ENCODE measurements at regions not wholly inside any gene's neighbourhood (a gene's known extent, or its start where the extent isn't known, plus 50 kb on each side); places are given as distances from the start of the nearest gene placed in this dataset.

DNA sequence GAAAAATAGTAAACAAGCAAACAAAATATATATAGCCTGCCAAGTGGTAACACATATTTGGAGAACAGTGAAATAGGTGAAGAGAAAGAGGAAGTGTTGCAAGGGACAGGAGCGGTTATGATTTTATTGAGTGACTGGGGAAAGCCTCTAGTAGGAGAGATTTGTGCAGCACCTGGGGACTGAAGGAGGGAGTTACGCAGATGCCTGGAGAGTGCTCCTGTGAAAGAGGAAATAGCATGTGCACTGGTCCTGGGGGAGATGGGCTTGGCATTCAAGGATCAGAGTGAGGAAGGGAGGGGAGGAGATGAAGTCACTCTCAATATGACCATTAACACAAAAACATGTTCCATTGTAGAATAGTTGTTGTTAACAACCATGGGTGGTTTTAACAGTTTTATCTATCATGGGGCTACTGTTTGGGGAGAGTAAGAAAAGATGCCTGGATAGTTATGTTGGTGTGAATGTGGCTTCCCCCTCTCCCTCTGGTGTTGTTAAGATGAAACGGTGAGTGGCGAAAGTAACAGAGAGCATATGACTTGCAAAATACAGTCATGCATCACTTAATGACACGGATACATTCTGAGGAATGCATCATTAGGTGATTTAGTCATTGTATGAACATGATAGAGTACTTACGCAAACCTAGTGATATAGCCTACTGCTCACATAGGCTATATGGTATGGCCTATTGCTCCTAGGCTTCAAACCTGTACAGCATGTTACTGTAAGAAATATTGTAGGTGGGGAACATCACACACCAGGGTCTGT, 251.7 kb upstream of the ARGLU1 start:
- DNase-seq = no peak

DNA sequence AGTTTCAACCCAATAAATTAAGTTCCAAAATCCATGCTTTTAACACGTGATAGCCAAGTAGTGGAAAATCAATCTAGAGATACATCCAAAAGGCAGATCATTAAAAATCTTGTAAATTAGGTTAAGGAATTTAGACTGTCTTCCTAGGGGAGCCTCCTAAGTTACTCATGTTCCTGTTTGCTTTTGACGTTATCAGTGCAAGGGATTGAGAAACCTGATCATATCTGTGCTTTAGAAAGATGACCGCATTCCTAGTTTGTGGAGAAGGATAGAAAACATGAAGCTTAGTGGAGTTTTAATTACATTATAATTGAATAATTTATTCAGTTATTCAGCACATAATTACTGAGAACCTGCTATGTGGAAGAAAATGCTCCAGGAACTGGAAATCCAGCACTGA, 251.0 kb upstream of the ARGLU1 start:
- DNase-seq = no peak

DNA sequence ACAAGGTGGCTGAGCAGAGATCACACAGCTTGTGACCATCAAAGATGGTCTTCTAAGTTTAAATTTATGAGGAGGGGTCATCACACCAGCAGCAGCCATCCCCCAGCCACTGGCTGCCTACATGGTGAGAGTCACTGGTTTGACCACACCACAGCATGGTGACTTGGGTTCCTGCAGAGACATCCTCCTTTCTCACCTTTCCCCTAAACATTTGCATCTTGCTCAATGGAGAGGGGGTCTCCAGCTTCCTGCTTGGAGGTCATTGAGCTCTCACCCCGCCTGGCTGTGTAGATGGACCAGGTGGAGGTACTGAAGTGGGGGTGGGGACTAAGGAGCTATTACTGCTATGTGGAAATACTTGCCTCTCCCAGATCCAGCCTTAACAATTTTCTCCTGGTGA, 247.6 kb upstream of the ARGLU1 start:
- no peak for DNase-seq

DNA sequence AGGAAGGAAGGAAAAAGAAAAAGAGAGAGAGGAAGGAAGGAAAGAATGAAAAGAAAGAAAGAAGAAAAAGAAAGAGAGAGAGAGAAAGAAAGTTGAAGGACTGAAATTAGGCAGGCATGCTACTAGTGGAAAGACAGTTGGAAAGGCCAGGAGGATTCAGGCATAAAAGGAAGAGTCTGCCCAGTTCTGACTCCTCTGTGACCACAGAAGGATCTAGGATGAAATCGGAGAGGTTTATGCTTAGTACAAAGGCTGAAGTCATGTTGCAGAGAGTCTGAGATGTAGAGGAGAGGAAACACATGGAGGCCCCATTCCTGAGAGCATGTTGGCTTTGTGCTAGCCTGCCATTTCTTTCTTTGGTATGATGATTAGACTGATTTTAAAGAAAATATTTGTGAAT, 246.5 kb upstream of the ARGLU1 start:
- no peak for DNase-seq

DNA sequence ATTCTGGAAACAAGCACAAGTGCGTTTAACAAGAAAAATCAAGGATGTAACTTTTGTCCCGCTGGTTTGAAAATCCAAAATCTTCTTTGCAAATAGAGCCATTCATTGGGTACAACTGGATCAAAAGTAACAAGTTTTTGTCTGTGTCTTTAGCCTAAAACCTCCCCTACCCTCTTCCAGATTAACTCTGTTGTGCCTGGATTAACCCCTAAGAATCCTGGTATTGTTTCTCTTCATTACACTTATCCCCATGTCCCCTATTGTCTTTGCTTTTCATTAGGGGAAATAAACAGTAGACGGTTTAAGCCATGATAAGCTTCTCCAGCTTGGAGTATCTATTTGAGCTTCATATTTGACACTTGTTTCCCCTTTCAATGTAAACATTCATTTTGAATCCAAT, 242.1 kb upstream of the ARGLU1 start:
- DNase-seq = no peak

DNA sequence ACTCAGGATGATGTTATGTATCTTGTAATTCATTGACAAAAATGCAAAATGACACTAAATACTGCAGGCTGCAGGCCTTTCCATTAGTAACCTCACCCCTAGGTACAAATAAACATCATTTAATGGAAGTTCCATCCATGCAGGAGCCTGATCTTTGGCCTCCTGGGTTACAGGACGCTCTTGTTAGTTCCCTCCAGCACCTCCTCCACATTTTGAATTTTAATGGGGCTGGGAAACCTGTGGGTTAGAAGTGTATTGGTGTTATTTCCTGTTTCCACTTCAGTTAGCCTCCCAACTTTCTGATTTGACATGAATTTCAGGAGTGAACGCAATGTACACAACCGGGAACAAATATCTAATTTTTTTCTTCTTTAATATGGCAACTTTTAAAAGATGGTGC, 237.1 kb upstream of the ARGLU1 start:
- DNase-seq = no peak

DNA sequence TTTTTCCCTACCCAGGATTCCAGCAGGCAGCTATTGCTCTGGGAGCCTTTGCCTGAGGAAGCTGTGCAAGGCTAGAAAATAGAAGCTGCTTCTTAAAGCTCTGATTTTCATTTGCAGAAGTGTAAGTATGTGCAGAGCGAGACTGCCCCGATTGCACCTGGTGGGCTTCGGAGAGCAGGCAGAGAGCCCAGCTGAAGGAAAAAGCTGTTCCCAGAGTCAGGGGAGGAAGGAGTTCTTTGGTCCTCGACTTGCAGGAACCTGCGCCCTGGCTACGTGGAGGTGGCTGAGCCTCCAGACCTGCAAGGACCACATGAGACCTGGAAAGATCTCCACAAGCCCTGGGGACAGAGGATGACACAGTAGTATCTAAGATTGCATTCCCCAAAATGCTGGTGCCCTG, 235.0 kb upstream of the ARGLU1 start:
- no peak for DNase-seq

DNA sequence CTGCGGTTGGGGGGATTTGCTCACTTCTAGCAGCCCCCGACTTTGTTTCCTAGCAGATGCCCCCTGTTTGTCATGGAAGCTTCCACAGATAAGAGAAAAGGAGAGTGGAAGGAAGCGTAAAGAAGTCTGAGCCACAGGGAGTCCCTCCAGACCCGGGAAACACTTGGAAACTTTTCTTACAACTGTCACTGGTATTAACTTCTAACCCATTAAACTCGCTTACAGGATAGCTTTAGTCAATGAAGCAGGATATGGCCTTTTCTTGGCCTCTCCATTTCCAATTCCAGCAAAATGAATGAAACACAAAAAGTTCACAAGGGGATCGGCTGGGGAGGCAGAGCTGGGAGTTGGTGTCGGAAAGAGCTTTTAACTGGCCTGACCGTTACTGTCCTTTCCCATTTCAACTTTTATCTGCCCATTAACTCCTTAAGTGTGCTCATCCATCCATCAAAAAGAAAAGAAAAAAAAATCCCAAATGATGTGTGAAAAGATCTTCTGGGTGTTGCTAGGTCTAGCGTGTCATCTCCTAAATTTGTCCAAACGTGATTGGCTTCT, 231.9 kb upstream of the ARGLU1 start:
- DNase-seq = no peak

DNA sequence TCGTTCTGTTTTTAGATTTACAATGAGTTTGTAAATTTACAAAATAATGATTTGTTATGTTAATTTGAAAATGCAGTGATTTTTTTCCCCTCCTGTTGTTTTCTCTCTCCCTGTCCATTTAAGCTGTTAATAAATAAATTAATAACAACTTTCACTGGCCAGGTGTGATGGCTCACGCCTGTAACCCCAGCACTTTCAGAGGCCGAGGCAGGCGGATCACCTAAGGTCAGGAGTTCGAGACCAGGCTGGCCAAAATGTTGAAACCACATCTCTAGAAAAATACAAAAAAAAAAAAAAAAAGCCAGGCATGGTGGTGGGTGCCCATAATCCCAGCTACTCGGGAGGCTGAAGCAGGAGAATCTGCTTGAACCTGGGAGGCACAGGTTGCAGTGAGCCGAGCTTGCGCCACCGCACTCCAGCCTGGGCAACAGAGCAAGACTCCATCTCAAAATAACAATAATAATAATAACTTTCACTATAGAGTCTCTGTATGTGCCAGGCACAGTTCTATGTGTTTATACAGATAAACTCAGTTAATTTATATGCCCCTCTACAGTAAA, 229.2 kb upstream of the ARGLU1 start:
- no peak for DNase-seq

DNA sequence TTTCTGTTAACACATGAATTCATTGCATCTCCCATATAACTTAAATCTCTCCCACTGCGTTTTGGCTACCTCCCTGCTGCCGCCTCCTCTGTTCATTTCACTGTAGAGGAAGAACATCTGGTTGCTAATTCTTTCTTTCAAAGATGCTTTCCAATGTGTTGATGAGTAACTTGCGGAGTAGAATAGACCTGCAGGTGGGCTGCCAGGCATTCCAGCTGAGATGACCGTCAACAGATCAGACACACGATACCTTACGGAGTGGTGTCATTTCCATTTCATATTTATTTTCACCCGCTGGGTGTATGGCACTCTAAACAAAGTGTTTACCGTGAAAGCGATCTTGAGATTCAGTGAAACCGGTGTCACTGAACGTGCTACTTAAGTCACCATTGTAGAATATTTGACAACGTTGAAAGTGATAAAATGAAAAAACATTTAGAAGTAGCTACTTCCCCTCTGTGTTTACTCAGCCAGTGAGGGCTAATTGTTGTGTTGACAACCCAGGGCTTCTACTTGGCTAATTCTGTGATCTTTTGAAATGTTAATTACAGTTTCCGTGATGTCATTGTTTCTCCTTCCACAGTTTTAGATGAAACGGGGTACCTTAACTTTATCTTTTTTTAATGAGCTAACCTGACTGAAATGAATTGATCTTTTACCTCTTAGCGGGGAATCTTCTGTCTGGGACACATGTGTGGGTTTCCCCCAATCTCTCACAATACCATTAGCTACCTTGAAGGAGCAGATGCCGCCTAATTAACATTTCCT, 228.5 kb upstream of the ARGLU1 start:
- DNase-seq = no peak

DNA sequence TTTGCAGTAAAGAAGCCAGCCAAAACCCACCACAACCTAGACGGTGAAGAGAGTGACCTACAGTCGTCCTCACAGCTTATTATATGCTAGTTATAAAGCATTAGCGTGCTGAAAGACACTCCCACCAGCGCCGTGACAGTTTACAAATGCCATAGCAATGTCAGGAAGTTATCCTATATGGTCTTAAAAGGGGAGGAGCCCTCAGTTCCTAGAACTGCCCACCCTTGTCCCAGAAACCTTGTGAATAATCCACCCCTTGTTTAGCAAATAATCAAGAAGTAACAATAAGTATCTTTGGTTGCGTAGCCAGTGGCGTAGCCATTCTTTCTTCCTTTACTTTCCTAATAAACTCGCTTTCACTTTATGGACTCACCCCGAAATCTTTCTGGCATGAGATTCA, 227.9 kb upstream of the ARGLU1 start:
- no peak for DNase-seq

DNA sequence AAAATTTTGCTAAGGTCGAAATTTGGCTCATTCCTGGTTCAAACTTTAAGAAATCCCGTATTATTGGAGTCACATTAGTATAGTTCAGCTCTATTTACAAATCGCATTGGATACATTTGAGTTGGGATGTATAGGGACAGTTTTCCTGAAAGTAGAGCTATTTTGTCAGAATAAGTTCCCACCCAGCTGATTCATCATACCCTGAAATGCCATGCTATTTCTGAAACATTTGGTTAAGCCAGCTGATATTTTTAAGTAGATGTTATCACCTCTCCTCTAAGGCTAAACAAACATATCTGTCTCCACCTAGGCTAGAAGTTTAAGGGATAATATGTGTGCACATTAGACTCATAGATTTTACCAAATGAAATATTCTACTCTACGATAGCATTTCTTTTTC, 226.2 kb upstream of the ARGLU1 start:
- no peak for DNase-seq

DNA sequence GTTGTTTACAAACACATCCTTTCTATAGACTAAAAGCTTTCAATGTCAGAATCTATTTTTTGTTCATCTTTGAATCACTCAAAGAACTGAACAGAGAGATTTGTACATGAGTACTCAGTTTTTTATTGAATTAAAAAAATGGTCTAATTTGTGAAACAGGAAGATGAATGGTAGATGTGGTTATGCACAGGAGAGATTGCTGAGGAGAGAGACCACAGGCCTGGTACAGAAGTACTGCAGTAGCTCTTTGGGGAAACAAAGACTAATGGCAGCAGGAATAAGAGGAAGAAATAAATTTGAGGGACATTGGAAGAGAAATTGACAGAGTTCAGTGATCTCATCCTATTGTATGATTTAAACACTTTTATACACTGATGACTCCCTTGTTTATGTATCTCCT, 222.0 kb upstream of the ARGLU1 start:
- DNase-seq = no peak

DNA sequence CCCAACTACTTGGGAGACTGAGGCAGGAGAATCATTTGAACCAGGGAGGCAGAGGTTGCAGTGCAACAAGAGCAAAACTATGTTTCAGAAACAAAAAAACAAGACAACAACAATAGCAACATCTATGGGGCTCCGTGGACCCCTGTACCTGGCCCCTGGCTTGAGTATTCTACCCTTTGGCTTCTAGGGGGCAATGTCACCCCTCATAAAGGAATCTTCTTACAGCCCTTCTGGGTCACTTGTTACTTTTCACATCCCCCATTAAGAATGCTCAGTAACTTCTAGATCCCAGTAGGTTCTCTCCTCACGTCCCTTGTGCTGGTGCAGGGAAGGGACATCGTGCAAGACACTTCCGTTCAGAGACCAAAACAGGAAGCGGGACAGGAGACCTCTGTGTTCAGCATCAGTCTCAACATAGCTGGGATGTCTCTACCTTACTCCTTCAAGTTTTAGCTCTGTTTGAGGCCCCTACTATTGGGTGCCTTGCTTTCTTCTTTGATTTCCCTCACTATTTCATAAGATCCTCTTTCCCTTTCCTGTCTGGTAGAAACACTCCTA, 218.1 kb upstream of the ARGLU1 start:
- DNase-seq = no peak

DNA sequence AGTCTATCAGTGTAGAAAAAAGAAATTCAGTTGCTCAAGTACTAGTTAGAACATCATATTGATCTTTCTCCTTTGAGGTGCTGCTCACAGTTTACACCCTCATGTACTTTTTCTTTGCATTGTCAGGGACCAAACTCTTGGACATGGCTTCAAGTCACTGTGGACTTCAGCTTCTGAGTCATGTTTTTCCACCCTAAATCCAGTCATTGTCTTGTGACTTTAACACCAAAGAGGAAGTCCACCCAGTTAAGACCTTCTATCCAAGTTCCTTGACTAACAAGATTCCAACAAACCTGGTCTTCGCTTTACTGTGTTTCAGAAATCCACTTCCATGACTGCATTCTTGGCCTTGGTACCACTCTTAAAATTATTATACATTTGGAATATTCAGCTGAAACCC, 206.7 kb upstream of the ARGLU1 start:
- no peak for DNase-seq

DNA sequence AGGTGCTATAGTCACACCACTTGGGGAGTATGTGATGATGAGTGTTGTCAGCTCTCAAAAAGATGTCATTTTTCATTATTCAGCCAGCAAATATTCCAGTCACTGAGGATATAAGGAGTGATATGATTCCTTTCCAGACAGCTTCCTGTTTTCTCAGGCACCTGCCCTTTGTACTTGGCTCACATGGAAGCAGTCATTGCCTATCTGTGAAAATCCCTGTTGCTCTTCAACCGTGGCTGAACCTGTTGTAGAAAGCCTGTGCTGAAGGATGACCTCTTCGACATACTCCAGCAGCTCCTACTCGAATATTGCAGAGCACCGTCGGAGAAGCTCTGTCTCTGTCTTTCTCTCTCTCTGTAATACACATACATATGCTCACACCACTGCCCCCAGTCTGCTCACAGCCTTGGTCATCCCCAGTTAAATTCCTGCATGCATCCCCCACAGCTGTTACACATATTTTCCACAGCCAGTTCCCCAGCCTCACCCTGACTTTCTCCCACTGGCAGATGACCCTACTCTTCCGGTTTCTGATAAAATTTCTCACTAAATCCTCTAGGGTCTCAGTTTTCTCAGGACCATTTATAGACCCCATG, 204.2 kb upstream of the ARGLU1 start:
- no peak for DNase-seq

DNA sequence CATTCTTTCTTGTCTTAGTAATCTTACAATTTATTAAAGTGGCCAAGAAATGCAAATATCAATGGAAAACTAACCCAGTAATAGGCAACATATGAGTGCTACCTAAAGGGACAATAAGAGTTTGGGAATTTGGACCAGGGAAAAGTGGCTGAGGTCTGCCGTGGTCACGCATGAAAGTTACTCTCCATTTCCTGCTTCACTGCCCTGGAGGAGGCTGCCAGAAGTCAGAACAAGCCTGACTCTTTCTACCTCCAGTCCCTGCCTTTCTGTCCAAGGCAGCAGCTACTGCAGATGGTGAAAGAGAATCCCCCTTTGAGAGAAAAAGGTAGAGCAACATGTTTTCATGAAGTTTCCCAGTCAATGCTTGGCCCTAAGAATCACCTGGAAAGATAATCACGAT, 201.1 kb upstream of the ARGLU1 start:
- DNase-seq = no peak

DNA sequence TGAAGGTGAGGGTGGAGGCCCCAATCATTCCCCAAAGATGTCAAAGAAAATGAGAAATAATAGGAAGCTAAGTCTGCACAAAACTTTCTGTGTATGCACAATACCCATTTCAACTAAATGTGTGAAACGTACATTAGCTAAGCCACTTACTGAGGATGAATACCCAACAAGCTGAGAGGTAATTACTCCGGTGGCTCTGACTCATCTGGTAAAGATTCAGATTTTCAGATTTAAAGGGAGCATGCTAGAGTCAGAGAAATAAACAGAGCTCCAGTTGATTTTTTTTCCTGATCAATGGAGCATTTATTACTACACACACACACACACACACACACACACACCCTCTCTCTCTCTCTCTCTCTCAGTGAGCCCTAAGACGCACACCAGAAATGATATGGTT, 194.8 kb upstream of the ARGLU1 start:
- no peak for DNase-seq

DNA sequence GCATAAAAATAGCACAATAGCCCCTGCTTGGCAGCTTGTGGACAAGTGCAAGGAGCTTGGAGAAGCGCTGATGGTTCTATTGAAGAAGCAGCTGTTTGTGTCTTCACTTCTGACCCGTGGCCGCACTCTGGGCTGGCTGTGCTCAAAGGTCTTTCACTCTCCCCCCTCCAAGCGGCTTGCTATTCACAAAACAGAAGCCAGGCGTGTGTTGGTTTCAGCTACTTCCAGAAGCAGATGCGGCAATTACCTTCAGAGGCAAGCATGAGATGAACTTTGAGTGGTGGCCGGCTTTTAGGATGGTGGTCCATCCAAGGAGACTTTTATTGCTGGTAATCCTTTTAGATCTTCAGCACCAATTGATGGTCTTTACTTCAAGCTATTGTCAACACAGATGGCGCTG, 188.5 kb upstream of the ARGLU1 start:
- no peak for DNase-seq

DNA sequence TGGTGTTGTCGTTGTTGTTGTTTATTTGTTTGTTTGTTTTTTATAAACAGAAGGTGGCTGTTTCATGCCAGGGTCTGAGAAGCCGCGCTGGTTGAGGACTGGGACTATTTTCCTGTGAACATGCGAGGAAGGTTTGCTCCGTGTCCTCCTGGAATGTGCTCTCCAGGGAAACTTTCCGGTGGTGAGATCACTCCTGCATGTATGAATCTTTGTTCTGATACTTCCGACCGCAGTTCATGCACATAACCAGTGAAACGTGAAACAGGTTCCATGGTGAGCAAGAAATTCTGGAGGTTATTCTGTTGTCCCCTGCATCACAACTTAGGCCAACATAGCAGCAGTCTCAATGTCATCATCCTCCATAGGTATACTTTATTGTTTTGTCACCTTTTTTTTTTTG, 187.6 kb upstream of the ARGLU1 start:
- DNase-seq = no peak

DNA sequence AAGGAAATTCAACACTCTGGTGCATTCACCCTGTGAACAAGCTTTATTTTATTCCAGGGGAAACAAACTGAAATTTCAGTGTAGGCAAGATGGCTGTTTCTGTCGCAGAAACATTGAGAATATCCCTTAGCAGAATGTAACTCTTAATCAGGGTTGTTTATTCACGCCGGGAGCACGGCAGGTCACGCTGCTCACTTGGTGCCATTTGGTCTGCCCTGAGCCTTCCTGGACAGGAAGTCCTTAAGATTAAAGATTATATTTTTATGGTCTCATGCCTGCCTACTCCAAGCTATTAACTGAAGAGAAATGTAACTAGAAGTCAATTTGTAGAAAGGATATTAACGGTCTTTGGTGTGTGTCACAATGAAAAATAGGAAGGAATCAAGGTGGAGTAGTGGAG, 185.3 kb upstream of the ARGLU1 start:
- DNase-seq = no peak

DNA sequence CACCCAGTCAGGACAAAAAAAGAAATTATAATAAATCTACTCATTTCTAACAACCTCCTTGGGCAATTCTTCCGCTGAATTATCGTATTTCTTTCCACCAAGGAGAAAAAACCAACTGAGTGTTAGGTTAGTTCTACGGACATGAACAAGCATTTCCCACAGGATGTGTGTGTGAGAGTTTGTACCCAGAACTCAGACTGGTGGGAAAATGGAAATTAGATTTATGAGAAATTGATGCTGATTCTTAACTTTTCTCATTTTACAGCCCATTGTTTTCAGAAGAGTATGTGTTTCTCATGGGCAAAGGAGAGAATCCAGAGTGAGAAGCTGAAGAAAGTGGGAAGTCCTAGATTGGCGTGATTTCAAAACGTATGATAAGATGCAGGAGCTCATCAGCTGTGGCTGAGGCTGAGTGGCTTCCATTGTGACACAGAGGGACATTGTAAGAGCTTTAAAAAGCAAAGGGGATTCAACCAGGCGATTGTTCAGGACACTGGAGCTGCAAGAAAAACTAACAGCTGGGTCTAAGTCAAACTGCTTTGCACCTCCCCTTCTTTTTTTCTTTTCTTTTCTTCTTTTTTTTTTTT, 184.7 kb upstream of the ARGLU1 start:
- DNase-seq = no peak

DNA sequence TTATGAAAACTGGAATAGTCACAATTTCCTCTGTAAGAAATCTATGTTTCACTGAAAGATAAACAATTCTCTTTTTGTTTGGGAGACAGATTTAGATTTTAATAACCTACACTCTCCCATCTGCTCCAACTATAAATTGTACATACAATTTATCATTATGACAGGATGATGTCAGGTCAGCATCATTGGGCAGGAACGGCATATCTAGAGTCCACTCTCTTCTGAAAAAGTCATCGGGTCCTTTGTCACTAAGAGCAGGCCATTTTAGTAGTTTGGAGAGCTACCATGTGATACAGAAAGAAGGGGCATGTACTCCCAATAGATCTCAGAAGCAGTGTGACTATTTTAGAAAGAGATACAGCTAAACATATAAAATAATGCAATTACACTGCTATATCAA, 180.8 kb upstream of the ARGLU1 start:
- no peak for DNase-seq
